G401 (cell line): ENCODE measurements at regions not wholly inside any gene's neighbourhood (a gene's known extent, or its start where the extent isn't known, plus 50 kb on each side); places are given as distances from the start of the nearest gene placed in this dataset.

Experiments
- DNase-seq: peaks from one replicate; pipeline ENCODE4 v3.0.0-alpha.2; 2015; ENCODE audit warnings: low spot score
- in situ Hi-C: cut with HindIII; loops from 2 replicates; pipeline ENCODE4 v1.10.0; 2016; ENCODE audit warnings: low sequenced_read_pairs, mixed read lengths

DNA sequence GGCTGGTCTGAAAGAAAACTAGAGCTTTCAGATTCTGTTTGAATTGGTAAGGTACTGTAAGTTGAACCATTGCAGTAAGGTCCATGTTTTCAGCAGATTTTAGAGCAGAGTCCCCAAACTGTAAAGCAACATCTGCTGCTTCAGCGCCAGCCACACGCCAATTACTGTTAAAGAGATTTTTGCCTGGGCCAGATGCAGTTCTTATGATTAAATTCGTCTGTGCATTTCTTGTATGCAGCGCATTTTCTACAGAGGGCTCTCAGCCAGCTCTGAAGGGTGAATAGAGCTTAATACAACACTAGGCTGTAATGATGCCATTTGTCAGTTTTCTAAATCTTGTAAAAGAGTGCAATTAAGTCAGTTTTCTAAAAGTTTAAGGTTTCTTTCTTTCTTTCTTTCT, 246.3 kb downstream of the COX7C start:
- DNase-seq: peak; percentile 9
- in situ Hi-C loops: no loop called here

DNA sequence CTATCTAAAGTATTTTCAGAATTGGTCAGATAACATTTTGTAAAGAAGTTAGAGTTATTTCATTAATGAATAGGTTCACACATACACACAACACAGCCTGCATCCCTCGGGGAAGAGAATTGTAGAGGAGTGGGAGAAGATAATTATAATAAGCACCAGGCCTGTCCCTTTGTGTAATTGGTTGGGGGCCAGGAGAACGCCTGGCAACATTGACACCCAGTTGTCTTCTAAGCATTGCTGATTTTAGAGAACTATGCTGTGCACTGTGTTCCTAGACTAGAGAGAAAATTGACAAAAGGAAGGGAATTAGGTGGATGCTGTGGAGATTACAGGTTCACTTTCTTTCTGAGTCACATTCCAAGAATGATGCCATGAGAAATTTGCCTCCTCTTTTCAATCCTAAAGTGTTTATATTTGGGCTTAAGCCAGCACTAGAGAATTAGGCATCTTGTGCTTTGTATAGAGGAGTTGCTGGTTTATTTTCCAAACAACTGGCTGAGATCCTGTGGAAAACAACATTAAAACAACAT, 247.6 kb downstream of the COX7C start:
- DNase-seq: peak; percentile 65
- in situ Hi-C loops: no loop called here

DNA sequence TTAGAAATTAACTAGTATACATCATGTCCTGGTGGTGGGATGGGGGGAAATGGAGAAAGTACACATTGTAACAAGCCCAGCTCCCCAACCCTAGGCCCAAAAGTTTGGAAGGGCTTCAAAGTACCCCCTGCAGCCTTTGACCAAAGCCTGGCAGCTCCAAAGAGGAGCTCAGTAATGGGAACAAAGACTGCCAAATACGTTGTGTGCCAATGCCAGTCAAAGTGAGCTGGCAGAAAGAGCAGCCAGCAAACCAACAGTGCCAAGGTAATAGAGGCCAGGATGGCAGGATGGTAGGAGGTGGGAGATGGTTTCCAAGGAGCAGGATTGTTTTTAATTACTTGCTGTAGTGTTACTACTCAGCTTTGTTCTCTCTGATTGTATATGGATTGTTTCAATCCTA, 248.3 kb downstream of the COX7C start:
- in situ Hi-C loops: no loop called here
- DNase-seq: peak; percentile 99

DNA sequence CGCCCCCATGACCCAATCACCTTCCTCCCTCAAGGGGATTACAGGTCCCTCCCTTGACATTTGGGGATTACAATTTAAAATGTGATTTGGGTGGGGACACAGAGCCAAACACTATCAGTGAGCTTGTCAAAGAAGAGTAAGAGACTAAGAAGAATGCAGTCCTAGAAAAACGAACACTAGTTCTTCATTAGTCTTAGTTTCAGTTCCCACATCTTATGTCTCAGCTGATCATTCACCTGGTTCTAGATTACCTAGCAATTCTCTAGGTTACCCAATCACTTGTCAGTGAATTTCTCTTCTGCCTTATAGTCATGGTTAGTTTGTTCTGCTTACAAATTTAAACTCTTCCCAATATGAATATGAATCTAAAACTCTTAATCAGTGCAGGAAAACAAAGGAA, 251.5 kb downstream of the COX7C start:
- in situ Hi-C loops: no loop called here
- DNase-seq: no peak

DNA sequence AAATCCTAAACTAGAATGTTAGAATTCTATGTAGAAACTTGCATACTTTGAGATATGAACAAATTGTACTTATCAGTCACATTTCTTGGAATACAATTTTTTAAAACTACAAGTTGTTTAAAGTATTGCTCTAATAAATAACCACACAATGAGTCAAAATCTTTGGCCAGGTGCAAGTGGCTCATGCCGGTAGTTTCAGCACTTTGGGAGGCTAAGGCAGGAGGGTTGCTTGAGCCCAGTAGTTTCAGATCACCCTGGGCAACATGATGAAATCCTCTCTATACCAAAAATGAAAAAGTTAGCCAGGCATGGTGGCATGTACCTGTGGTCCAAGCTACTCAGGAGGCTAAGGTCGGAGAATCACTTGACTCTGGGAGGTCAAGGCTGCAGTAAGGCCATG, 257.8 kb downstream of the COX7C start:
- DNase-seq: no peak
- in situ Hi-C loops: no loop called here

DNA sequence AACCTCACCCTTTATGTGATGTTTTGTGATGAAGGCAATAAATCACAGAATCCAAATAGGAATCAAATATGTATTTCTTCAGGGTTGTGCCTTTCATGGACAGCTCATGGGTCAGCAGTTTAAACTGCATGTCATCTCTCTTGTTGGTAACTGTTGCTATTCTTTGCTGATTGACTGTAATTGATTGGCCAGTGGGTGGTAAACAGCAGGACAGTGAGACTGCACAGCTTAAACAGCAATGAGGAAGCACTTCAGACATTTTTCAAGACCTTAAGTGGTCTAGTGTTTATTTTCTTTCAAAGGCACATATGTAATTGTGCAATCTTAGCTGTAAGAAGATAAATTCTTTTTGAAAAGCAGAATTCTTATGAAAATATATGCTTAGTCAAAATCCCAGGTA, 260.5 kb downstream of the COX7C start:
- in situ Hi-C loops: no loop called here
- DNase-seq: no peak

DNA sequence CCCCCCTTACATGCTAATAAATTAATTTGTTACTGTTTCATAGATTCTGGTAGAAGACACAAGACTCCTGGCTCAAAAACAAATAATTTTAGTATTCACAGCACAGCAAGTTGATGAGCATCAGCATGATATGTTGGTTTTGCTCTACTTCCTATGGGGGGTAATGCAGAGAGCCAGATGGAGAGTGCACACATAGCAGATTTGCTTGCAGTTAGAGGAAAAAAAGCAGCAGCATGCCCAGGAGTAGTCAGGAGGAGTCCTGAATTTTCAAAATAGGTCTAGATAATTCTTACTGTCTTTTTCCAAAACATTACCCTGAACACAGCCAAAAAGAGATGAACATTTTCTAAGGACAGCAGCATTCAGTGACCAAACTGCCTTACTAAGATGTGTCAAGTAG, 261.3 kb downstream of the COX7C start:
- in situ Hi-C loops: no loop called here
- peak; percentile 91 for DNase-seq

DNA sequence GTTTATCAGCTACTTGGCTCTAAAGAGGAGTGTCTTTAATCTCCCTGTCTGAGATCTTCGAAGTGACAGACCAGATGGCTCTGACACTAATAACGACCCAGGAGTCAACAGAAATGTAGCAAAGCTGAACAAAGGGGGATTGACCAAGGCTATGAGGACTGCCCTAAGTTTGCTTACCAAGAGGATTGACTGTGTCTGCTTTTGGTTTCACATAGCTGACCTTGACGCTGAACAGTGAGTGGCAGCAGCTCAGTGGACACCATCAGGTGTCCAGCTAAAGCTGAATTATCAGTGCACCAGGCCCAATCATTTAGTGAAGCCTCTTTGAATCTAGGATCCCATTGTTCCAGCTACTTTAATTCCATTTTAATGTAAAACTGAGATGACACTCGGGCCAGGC, 262.6 kb downstream of the COX7C start:
- DNase-seq: peak; percentile 4
- in situ Hi-C loops: no loop called here

DNA sequence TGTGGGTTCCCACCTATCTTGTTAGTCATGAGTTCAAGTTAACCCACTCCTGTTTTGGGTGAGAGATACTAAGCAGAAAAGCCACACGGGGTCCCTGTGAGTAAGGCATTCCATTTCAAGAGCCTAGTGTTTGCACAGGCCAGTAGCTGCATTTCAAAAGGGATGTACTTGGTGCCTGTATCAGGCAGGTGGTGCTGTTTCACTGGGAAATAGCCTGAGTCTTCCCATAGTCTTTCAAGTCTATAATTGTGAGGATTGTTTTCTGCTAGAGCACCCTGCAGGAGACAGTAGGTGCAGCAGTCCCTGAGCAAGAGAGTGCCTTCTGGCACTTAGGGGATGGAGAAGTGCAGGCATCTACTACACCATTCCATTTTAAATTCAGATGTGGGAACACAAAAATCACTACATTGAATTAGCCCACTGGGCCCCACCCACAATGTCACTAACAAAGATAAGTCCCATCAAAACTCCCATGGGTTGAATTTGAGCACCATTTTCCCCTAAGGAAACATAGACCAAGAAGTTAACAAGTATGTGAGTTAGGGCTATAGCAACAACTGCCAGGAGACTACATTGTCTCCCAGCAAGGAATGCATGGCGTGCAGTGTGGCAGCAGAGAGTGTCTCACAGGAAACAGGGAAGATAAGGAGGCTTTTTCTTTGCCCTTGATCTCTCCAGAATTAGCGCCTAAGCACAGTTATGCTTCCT, 263.2 kb downstream of the COX7C start:
- in situ Hi-C loops: no loop called here
- DNase-seq: peak; percentile 70

DNA sequence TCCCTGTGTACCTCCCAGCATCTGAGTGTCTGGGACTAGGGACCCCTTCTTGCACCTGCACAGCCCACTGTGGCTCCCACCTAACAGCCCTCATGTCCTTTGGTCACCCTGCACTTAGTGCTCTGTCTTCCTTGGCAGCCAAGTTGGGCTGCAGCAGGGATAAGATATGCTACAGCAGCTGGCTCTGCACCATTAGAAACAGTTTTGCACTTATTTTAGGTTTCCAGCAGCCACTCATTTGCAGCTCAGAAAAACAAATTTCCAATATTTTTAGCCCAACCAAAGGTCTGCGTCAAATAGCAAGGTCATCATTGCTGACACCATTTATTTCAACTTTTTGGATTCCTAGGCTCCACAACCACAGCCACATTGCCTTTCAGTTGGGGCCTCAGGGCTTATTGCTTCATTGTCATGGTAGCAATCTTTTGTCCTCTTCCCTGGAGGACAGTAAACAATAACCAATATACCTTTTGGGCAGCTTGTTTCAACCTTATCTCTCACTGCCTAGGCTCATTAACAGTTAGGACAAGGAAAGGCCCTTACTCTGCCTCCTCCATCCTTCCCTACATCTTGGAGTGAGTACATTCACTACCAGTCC, 263.9 kb downstream of the COX7C start:
- in situ Hi-C loops: no loop called here
- no peak for DNase-seq

DNA sequence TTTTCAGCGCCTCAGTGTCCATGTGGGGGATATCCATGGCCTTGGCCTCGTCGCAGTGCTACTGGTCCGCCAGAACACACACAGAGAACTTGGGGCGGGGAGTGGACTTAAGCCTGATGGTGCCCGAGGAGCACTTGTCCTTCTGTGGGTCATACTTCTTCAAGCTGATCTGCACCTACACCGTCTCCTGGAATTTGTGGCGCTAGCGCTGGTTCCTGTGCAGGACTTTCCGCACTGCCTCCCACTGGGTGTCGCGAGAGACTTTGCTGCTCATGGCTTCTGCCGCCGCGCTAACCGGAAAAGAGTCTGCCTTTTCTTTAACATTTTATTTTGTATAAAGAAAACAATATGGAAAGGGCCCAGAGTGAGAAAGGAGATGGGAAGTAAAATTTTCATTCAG, 266.9 kb downstream of the COX7C start:
- in situ Hi-C loops: no loop called here

DNA sequence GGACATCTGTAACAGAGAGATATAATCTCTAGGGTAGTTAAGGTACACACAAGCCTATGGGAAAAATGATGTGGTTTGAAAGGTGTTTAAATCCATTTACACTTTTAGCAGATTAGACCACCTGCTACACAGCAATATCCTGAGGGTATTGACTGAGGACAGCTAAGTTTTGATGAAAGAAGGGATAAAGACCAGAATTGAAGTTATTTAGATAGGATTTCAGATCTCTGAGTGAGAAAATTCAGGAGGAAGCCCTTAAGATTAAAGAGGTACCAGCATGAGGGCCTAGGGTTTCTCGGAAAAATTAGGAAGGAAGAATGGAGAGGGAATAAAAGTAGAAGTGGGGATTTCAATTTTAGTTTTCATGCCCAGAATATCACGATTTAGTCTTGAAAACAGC, 267.3 kb downstream of the COX7C start:
- no peak for DNase-seq
- in situ Hi-C loops: no loop called here

More for the DNA sequence above, 266.9 kb downstream of the COX7C start:
- DNase-seq: no peak

DNA sequence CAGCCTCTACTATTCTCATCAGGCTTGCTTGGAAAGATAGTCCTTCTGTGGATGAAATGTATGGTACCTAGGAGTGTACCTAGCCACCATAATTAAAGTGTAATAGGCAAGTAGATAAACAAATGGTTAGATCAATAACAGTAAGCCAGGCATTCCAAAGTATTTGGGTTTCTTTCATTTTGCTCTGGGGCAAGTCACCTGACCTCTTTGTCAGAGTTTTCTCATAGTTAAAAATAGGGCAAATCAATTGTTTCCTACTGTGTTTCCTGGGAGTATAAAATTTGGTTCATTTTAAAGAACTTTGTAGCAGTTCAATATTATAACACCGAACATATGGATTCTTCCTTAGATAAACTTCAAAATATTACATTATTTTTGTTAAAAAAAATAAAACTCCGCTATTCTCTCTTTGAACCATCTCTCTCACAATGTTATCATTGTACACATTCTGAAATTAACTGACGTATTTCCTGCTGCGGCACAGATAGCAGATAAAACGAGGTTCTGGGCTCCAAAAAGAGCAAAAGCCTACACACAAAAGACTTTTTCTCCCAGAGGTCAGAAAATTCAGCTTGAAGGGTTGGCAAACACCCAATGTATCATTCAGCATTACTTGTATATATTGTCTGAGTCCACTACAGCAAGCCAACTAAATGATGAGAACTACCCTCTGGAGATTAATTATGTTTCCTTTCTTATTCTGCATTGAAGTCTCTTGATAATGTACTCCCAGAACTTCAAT, 267.9 kb downstream of the COX7C start:
- no peak for DNase-seq
- in situ Hi-C loops: no loop called here

DNA sequence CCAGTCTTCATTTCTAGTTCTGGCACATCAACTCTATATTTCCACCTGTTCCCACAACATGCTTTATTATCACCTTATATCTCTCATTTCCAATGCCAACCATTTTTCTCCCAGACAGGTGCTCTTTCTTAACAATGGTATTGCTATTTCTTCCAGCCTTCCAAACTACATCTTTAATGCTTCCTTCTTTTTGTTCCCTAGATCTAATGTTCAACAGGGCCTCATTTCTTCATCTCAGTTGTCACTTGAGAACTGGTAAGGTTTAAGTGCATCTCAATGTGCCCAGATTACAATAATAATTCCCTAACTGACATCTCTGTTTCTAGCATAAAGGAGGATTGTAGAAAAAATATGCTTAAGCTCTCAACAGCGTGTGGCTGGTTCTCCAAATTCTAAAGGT, 272.6 kb downstream of the COX7C start:
- in situ Hi-C loops: no loop called here
- no peak for DNase-seq

DNA sequence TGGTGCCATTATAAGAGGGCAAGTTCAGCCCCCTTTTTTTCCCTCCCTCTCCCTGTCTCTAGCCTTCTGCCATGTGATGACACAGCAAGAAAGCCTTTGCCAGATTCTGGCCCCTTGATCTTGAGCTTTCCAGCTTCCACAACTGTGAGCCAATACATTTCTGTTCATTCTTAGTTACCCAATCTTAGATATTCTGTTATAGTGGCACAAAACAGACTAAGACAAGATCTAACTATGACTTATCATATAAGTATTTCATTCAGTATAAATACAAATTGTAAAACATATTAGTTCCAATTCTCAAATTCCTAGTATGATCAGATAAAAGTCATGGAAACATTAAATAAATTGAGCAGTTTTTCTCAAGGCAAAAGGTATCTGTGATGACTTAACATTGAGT, 276.3 kb downstream of the COX7C start:
- DNase-seq: no peak
- in situ Hi-C loops: no loop called here

DNA sequence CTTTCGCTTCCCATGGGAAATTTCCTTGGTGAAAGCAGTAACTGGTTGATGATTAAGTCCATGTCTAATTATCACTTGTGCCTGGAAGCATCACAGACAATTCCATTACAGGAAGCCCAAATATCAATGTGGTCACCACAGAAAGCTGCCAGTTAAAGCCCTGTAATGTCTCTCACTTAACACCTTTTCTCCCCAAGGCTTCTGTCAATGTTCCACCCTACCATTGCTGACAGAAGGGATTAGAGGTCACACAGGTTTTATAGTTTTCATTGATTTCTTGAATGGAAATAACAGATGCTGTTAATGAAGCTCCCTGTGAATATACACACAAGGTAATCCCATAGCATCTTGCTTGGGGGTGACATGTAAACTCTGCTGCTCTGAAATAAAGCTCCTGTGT, 279.2 kb downstream of the COX7C start:
- in situ Hi-C loops: no loop called here
- DNase-seq: no peak

DNA sequence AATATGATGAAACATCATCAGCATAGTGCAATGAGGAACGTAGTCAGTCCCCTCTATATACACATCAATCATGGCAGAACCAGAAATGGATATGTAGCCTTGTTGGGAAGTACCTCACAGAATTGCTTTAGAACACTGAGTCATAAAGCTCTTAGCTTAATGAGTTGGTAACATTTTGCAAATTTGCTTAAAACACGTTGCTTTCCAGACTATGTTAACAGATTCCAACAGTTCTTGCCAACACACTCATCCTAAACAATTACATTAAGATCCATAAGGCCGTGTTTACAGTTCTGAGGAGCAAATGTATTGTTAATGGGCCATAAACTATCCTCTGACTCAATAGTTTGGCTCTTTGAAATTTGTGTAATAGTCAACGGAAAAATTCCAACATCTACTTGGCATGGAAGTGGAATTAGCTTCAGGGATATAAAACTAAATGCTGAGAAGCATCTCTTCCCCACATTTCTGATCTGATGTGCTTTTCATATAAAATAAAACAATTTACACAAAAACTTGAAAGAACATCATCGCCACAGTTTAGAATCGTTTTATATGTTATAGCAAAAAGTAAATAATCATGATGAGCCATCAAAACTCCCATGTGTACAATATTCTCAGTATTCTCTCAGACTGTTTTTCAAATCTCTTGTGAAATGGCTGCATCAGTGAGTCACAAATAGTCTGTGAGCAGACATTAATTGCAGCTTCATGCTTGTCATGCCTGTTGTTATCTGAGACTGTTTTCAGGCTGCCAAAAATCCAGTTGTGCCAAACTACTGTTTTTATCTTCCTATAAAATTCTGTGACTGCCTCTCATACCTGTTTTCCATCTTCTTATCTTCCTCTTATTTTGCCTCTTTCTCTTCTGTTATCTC, 291.9 kb downstream of the COX7C start:
- DNase-seq: no peak
- in situ Hi-C loops: no loop called here

DNA sequence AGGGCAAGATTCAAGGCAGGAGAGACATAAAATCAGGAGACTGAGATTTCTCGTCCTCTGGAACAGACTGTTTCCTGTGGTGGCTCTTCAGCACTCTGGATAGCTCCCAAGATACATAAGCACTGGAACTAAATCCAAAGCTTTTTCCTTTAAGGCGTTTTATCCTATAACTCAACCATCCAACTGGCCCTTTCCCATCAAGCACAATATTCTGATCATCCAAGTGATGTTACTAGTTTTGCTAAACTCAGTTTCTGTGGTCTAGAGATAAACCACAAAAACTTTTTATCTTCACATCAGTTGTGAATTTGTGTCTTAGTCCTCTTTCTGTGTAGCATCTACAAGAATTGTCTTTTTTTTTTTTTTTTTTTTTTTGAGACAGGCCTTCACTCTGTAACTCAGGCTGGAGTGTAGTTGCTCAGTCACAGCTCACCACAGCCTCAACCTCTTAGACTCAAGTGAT, 299.4 kb downstream of the COX7C start:
- DNase-seq: no peak
- in situ Hi-C loops: no loop called here

DNA sequence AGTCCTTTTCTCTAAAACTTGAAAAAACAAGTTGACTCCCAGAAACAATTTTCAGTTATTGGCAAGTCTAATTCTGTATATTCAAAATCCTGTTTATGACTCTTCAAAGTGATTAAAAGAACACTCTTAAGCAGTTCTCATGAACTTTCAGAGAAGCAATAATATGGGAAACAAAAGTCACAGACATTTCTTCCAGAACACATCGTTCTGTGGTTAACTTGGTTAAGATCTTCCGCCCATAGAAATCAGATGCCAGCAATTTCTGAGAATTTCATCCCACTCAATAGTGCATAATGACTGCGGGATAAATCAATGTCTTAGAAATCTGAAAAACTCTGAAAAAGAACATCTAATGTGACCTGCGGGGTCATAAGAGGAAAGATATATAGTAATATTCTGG, 300.5 kb downstream of the COX7C start:
- in situ Hi-C loops: no loop called here
- DNase-seq: no peak
